ELF-1 (cell line): ENCODE measurements at regions not wholly inside any gene's neighbourhood (a gene's known extent, or its start where the extent isn't known, plus 50 kb on each side); places are given as distances from the start of the nearest gene placed in this dataset.

Experiments used
- DNase-seq: peaks from one replicate; pipeline ENCODE4 v3.0.0-alpha.2; 2016; ENCODE audit warnings: low read depth, low spot score

DNA sequence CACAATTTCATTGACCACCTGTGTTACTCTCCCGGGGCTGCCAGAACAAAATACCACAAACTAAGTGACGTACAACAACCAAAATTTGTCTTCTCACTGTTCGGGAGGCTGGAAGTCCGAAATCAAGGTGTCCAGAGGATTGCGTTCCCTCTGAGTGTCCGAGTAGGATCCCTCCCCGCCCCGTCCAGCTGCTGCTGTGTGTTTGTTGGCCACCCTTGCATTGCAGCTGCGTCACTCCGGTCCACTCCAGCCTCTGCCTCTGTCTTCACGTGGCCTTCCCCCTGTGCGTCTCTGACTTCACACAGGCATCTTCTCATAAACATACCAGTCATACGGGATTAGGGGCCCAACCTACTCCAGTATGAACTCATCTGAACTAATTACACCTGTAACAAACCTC lies 251.8 kb upstream of the SMIM21 start:
- DNase-seq = no peak

DNA sequence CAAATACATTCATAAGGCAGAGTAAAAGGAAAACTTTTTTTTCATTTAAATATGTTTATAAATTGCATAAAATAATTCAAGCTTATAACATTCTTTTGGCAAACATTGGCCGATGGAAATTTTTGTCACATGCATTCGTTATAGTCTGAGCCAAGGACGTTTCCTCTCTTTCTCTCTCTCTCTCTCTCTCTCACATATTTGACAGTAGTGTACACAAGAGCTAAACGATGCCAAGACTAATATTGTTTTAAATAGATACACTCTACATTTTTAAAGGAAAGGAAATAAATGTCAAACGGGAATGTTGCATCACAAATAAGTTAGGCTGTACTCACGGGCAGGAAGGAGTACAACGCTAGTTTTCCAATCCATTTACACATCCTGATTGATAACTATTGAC lies 251.1 kb upstream of the SMIM21 start:
- no peak for DNase-seq

DNA sequence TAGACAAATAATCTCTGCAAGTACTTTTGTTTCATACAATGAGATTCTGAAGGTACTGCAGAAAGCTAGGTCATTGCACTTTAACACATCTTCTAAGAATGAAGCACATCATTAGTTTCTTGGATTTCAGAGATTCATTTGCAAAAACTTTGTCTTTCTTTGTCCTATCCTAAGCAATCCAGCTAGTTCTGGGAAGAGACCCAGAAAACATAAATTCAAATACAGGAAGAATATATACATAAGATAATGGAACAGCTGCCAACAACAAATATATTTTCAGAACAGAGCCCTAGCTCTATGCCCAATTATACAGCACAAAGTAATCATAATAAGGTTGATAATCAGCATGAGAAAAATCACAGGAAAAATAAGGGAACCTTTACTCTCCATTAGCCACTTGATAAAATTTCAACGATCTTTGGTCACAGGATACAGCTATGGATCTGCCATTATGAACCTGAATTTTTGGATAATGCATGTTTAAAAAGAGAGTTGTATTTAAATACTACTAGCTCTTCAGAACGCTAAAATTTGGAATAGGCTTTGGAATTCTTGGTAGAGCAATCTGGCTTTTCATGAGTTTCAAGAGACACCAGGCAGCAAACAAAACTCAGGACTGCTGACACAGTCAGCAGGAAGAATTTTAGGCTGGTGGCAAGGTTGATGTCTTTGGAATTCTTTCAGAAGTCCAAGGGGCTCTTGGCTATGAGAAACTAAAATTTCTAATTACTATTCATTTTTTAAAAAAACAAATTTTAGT lies 250.4 kb upstream of the SMIM21 start:
- DNase-seq = no peak

DNA sequence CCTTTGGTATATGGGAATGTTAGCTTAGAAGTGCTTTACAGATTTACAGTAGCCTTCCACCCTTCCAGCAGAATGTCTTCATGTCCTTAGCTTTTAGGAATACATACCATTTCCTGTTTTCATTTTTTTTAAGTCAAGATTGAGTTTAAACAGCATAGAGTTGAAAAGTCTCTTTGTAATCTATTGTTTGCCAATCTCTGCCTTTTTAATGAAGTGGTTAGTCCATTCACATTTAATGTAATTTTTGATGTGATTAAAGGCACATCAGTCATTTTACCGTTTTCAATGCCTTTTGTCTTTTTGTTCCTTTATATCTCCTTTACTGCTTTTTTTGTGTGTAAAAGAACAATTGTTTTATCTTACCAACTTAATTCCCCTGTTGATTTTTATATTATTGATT lies 233.4 kb upstream of the SMIM21 start:
- DNase-seq = no peak

DNA sequence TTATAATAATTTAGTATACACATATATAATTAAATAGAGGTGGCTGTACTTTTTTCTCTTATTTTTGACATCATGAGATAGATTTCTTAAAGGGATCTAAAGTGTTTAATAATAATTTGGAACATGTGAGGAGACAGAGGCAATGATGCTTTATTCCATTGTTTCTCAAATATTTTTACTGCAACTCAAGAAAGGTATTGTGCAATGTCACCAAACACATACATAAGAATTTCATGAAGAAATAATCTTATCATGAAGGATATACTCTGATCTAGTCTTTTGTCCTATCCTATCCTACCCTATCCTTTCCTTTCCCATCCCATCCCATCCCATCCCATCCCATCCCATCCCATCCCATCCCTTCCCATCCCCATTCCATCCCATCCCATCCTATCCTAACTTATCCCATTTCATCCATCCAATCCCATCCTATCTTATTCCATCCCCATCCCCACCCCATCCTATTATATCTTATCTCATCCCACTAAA lies 232.1 kb upstream of the SMIM21 start:
- no peak for DNase-seq

DNA sequence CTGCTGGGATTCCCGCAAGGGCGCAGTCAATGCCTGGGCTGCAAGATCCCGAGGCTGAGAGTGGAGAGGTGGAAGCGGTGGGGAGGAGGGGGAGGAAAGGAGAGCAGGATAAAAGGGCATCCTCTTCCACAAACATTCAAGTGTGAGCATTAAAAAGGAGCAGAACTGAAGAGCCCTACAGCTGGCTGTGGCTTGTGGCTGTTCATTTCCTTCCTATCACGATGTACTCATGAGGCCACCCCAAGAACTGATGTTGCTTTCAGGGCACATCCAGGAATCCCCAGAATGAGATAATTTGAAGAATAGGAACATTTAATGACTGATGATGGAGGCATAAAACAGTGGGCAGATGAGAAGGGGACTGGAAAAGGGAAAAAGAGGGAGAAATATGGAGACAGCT lies 230.8 kb upstream of the SMIM21 start:
- no peak for DNase-seq

- DNase-seq = no peak
These were observed 229.2 kb upstream of the SMIM21 start for GRCh38 chr18:75656563-75657247.

DNA sequence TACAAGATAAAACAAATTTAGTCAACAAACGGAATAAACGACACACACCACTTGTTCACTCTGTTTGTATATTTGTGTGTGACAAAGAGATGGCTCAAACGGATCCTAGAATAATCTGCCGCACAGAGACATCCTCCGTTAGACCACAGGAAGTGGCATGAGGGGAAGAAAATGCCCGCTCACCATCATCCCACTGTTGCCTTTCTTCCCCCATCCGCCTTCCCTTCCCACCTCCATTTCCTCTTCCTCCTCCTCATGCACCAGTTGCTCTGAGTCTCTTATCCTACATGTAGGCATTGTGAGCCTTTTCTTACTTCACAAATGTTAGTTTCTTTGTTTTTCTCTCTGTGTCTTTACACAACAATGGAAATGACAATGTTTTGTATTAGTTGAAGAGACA lies 228.5 kb upstream of the SMIM21 start:
- DNase-seq = no peak

- peak; percentile 52 for DNase-seq
These were observed 227.6 kb upstream of the SMIM21 start for GRCh38 chr18:75654851-75655751.

- no peak for DNase-seq
These were observed 226.9 kb upstream of the SMIM21 start for GRCh38 chr18:75654386-75654785.

GRCh38 chr18:75652528-75652927 lies 225.0 kb upstream of the SMIM21 start:
- DNase-seq = no peak

GRCh38 chr18:75644871-75645270 lies 217.4 kb upstream of the SMIM21 start:
- no peak for DNase-seq

GRCh38 chr18:75643083-75643482 lies 215.6 kb upstream of the SMIM21 start:
- no peak for DNase-seq

- no peak for DNase-seq
These were observed 211.9 kb upstream of the SMIM21 start for GRCh38 chr18:75639472-75639831.

GRCh38 chr18:75638776-75639471 lies 211.4 kb upstream of the SMIM21 start:
- DNase-seq = peak; percentile 85

- no peak for DNase-seq
These were observed 210.8 kb upstream of the SMIM21 start for GRCh38 chr18:75638223-75638775.

- DNase-seq = no peak
These were observed 207.6 kb upstream of the SMIM21 start for GRCh38 chr18:75635096-75635495.

GRCh38 chr18:75625966-75626365 lies 198.5 kb upstream of the SMIM21 start:
- no peak for DNase-seq

DNA sequence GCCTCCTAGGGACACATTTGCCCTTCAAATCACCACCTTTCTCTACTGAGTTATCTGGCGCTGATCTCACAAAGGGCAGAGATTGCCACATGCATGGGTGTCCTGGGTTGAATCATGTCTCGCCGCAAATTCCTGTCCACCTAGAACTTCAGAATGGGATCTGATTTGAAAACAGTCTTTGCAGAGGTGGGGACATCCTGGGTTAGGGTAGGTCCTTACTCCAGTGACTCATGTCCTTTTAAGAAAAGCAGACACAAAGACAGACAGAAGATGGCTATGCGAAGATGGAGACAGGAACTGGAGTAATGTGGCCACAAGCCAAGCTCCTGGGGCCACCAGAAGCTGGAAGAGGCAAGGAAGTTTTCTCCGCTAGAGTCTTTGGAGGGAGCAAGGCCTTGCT lies 197.4 kb upstream of the SMIM21 start:
- no peak for DNase-seq

GRCh38 chr18:75621818-75622217 lies 194.3 kb upstream of the SMIM21 start:
- DNase-seq = no peak

GRCh38 chr18:75618146-75618545 lies 190.6 kb upstream of the SMIM21 start:
- DNase-seq = no peak
